ENCODE measurements at regions not wholly inside any gene's neighbourhood (a gene's known extent, or its start where the extent isn't known, plus 50 kb on each side); places are given as distances from the start of the nearest gene placed in this dataset.

DNA sequence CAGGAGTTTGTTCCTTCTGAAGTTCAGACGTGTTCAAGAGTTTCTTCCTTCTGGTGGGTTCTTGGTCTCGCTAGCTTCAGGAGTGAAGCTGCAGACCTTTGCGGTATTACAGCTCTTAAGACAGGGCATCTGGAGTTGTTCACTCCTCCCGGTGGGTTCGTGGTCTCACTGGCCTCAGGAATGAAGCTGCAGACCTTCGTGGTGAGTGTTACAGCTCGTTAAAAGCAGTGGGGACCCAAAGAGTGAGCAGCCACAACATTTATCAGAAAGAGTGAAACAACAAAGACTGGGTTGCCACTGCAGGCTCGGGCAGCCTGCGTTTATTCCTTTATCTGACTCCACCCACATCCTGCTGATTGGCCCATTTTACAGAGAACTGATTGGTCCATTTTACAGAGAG, 373.1 kb downstream of the ETS1 start:
- TF ChIP-seq, protein P1, sequence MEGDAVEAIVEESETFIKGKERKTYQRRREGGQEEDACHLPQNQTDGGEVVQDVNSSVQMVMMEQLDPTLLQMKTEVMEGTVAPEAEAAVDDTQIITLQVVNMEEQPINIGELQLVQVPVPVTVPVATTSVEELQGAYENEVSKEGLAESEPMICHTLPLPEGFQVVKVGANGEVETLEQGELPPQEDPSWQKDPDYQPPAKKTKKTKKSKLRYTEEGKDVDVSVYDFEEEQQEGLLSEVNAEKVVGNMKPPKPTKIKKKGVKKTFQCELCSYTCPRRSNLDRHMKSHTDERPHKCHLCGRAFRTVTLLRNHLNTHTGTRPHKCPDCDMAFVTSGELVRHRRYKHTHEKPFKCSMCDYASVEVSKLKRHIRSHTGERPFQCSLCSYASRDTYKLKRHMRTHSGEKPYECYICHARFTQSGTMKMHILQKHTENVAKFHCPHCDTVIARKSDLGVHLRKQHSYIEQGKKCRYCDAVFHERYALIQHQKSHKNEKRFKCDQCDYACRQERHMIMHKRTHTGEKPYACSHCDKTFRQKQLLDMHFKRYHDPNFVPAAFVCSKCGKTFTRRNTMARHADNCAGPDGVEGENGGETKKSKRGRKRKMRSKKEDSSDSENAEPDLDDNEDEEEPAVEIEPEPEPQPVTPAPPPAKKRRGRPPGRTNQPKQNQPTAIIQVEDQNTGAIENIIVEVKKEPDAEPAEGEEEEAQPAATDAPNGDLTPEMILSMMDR (IDR thresholded peaks at IDR 0.05; ENCODE audit: insufficient read depth, low read depth, low read length) = no peak
- no peak for TF ChIP-seq EZH2 (IDR thresholded peaks at IDR 0.05; ENCODE audit: insufficient read depth, low read length)

All from astrocyte (in vitro differentiated cells and primary cell).